OCI-LY1 (cell line): ENCODE measurements at regions not wholly inside any gene's neighbourhood (a gene's known extent, or its start where the extent isn't known, plus 50 kb on each side); places are given as distances from the start of the nearest gene placed in this dataset.

ENCODE experiments used
- CTCF ChIP-seq: fragments of 200-600 bp; sonication (generic), shearing (Covaris generic); IDR thresholded peaks from 2 replicates; pipeline ENCODE4 v1.5.1; 2017; ENCODE audit warnings: mild to moderate bottlenecking, antibody characterized with exemption, low read length, moderate library complexity, mixed read lengths
- EZH2 ChIP-seq: fragments of 200-600 bp; sonication (generic), shearing (Covaris generic); IDR thresholded peaks from 2 replicates; pipeline ENCODE4 v1.8.0; 2017; ENCODE audit warnings: borderline replicate concordance, mixed run types, mild to moderate bottlenecking, antibody characterized with exemption, low read length, moderate library complexity, mixed read lengths

DNA sequence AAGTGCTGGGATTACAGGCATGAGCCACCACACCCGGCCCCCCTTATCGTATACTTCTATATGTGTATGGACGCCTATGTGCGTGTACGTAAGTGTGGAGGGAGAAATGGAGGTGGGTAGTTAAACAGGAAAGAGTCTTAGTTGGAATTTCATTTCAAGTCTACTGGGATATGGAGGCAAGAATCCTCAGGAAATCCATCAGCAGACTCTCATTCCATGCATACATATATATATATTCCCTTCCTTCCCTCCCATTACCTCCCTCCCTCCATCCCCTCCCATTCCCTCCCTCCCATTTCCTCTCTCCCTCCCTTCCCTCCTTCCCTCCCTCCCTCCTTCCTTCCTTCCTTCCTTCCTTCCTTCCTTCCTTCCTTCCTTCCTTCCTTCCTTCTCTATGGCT, 391.7 kb upstream of the RBFOX1 start:
- TF ChIP-seq CTCF (no peak), EZH2 (no peak)
